Right lobe of liver (tissue), 4 donors: ENCODE measurements at regions not wholly inside any gene's neighbourhood (a gene's known extent, or its start where the extent isn't known, plus 50 kb on each side); places are given as distances from the start of the nearest gene placed in this dataset.

ENCODE experiments used
- POLR2A ChIP-seq: fragments of 450-650 bp; IDR thresholded peaks from one replicate; pipeline ENCODE4 v1.6.1; 2017; ENCODE audit warnings: antibody characterized with exemption, mild to moderate bottlenecking
- TF ChIP-seq, protein P1 (sequence below), 4 donors: fragments of 200-600 bp in 3 of 4; fragments of 450-650 bp in 1 of 4; IDR thresholded peaks; one replicate each; pipeline versions ENCODE4 v1.5.1 to v1.8.0; 2016 to 2022; ENCODE audit warnings: antibody characterized with exemption in 4 of 4, mild to moderate bottlenecking in 2 of 4
- donor health status: DM: no; HTN: no; CAD: no.
- donor health status: DM: no; HTN: no; CAD: no.
- donor health status: DM: no; HTN: yes; CAD: no.

DNA sequence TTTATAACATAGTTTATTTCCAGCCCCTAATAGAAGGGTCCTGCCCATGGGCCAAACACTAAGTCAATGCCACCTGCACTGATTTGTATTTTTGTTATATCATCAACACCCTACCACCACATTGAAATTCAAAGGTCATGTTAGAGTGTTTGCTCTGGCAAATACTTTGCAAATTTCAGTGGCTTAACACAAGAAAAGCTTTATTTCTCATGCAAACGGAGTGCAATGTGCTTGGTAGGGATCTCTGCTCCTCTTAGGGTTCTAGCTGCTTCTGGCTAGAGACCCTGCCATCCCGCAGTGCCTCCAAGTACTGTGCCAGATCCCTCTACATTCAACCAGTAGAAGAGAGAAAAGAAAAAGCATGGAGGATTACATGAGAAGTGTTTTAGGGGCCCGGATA lies 230.8 kb upstream of the TET2 start:
- TF ChIP-seq, protein P1, sequence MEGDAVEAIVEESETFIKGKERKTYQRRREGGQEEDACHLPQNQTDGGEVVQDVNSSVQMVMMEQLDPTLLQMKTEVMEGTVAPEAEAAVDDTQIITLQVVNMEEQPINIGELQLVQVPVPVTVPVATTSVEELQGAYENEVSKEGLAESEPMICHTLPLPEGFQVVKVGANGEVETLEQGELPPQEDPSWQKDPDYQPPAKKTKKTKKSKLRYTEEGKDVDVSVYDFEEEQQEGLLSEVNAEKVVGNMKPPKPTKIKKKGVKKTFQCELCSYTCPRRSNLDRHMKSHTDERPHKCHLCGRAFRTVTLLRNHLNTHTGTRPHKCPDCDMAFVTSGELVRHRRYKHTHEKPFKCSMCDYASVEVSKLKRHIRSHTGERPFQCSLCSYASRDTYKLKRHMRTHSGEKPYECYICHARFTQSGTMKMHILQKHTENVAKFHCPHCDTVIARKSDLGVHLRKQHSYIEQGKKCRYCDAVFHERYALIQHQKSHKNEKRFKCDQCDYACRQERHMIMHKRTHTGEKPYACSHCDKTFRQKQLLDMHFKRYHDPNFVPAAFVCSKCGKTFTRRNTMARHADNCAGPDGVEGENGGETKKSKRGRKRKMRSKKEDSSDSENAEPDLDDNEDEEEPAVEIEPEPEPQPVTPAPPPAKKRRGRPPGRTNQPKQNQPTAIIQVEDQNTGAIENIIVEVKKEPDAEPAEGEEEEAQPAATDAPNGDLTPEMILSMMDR (IDR thresholded peaks at IDR 0.05): no peak
- no peak for TF ChIP-seq POLR2A
